SK-N-SH treated with all-trans-retinoic acid at 6 μM for 48 hours (cell line): ENCODE measurements at regions not wholly inside any gene's neighbourhood (a gene's known extent, or its start where the extent isn't known, plus 50 kb on each side); places are given as distances from the start of the nearest gene placed in this dataset.
"Not testable (repeated sequence)": the region's sequence is repeated elsewhere in the genome, so short reads cannot be mapped to it uniquely, and the experiment has no call there.

Experiments used
- ATAC-seq: fragments of 200-7000 bp; cut with Tn5 transposase; 3 replicates; pipeline ENCODE4 v1.9.1; 2020; ENCODE audit warnings: mild to moderate bottlenecking, moderate library complexity
- ARNTL ChIP-seq: fragments of 450-650 bp; formaldehyde crosslinking; IDR thresholded peaks from 2 replicates; pipeline ENCODE4 v1.5.0; 2020; ENCODE audit warnings: low read depth, mild to moderate bottlenecking, moderate library complexity, borderline replicate concordance
- BACH2 ChIP-seq: fragments of 250-450 bp; sonication (Bioruptor Pico); IDR thresholded peaks from 2 replicates; pipeline ENCODE4 v1.9.0; 2021; ENCODE audit warnings: mild to moderate bottlenecking, borderline replicate concordance
- CSDC2 ChIP-seq: fragments of 250-450 bp; sonication (Bioruptor Pico); IDR thresholded peaks from 2 replicates; pipeline ENCODE4 v1.5.0; 2020; ENCODE audit warnings: mild to moderate bottlenecking, moderate library complexity
- ESRRG ChIP-seq: fragments of 250-450 bp; sonication (Bioruptor Pico); IDR thresholded peaks from 2 replicates; pipeline ENCODE4 v1.6.1; 2021; ENCODE audit warnings: mild to moderate bottlenecking
- GLIS3 ChIP-seq: fragments of 250-450 bp; sonication (Bioruptor Pico); IDR thresholded peaks from 2 replicates; pipeline ENCODE4 v1.5.0; 2020; ENCODE audit warnings: mild to moderate bottlenecking, moderate library complexity
- ISL1 ChIP-seq: fragments of 250-450 bp; sonication (Bioruptor Pico); IDR thresholded peaks from 2 replicates; pipeline ENCODE4 v2.1.2; 2022; ENCODE audit warnings: mild to moderate bottlenecking, moderate library complexity
- OSR1 ChIP-seq: fragments of 250-450 bp; sonication (Bioruptor Pico); IDR thresholded peaks from 2 replicates; pipeline ENCODE4 v1.8.0; 2022; ENCODE audit warnings: moderate library complexity, mild to moderate bottlenecking, inconsistent platforms
- PPARA ChIP-seq: fragments of 250-450 bp; sonication (Bioruptor Pico); IDR thresholded peaks from 2 replicates; pipeline ENCODE4 v1.5.0; 2020; ENCODE audit warnings: mild to moderate bottlenecking, borderline replicate concordance
- RARB ChIP-seq: fragments of 250-450 bp; sonication (Bioruptor Pico); IDR thresholded peaks from 2 replicates; pipeline ENCODE4 v1.8.0; 2021; ENCODE audit warnings: mild to moderate bottlenecking, moderate library complexity
- SNAI2 ChIP-seq: fragments of 250-450 bp; sonication (Bioruptor Pico); IDR thresholded peaks from 2 replicates; pipeline ENCODE4 v1.5.0; 2020; ENCODE audit warnings: mild to moderate bottlenecking, moderate library complexity
- TCF4 ChIP-seq: fragments of 250-450 bp; sonication (Bioruptor Pico); IDR thresholded peaks from 2 replicates; pipeline ENCODE4 v1.8.0; 2021; ENCODE audit warnings: mild to moderate bottlenecking, moderate library complexity, borderline replicate concordance
- TOX ChIP-seq: fragments of 250-450 bp; sonication (Bioruptor Pico); IDR thresholded peaks from 2 replicates; pipeline ENCODE4 v1.8.0; 2021; ENCODE audit warnings: mild to moderate bottlenecking, moderate library complexity, borderline replicate concordance
- ZC3H10 ChIP-seq: fragments of 250-450 bp; sonication (Bioruptor Pico); IDR thresholded peaks from 2 replicates; pipeline ENCODE4 v1.5.1; 2021; ENCODE audit warnings: mild to moderate bottlenecking, moderate library complexity
- ZFP3 ChIP-seq: fragments of 250-450 bp; sonication (Bioruptor Pico); IDR thresholded peaks from 2 replicates; pipeline ENCODE4 v1.5.0; 2020; ENCODE audit warnings: mild to moderate bottlenecking, moderate library complexity
- ZFP30 ChIP-seq: fragments of 450-650 bp; formaldehyde crosslinking; IDR thresholded peaks from 2 replicates; pipeline ENCODE4 v1.5.0; 2022; ENCODE audit warnings: mild to moderate bottlenecking, moderate library complexity
- ZNF565 ChIP-seq: fragments of 450-650 bp; formaldehyde crosslinking; conservative IDR thresholded peaks from 2 replicates; pipeline ENCODE4 v1.5.0; 2020; ENCODE audit warnings: low read depth, mild to moderate bottlenecking, moderate library complexity
- ZNF70 ChIP-seq: fragments of 450-650 bp; formaldehyde crosslinking; IDR thresholded peaks from 2 replicates; pipeline ENCODE4 v1.5.0; 2020; ENCODE audit warnings: mild to moderate bottlenecking, moderate library complexity
- ZNF8 ChIP-seq: fragments of 450-650 bp; formaldehyde crosslinking; IDR thresholded peaks from 2 replicates; pipeline ENCODE4 v1.5.0; 2020; ENCODE audit warnings: mild to moderate bottlenecking, moderate library complexity
- TF ChIP-seq, protein P1 (sequence below): fragments of 250-450 bp; sonication (Bioruptor Pico); IDR thresholded peaks from 2 replicates; pipeline ENCODE4 v1.8.0; 2021; ENCODE audit warnings: low read depth, mild to moderate bottlenecking, moderate library complexity, borderline replicate concordance
- TF ChIP-seq, protein P2 (sequence below): fragments of 250-450 bp; sonication (Bioruptor Pico); IDR thresholded peaks from 2 replicates; pipeline ENCODE4 v1.5.0; 2020; ENCODE audit warnings: mild to moderate bottlenecking, moderate library complexity
- TF ChIP-seq, protein P3 (sequence below): fragments of 250-450 bp; sonication (Bioruptor Pico); IDR thresholded peaks from 2 replicates; pipeline ENCODE4 v1.5.1; 2021; ENCODE audit warnings: mild to moderate bottlenecking, moderate library complexity
- TF ChIP-seq, protein P4 (sequence below): fragments of 250-450 bp; sonication (Bioruptor Pico); IDR thresholded peaks from 2 replicates; pipeline ENCODE4 v1.5.1; 2020; ENCODE audit warnings: low read depth, mild to moderate bottlenecking, moderate library complexity
- TF ChIP-seq, protein P5 (sequence below): fragments of 250-450 bp; sonication (Bioruptor Pico); IDR thresholded peaks from 2 replicates; pipeline ENCODE4 v1.8.0; 2020; ENCODE audit warnings: mild to moderate bottlenecking, moderate library complexity, borderline replicate concordance

DNA sequence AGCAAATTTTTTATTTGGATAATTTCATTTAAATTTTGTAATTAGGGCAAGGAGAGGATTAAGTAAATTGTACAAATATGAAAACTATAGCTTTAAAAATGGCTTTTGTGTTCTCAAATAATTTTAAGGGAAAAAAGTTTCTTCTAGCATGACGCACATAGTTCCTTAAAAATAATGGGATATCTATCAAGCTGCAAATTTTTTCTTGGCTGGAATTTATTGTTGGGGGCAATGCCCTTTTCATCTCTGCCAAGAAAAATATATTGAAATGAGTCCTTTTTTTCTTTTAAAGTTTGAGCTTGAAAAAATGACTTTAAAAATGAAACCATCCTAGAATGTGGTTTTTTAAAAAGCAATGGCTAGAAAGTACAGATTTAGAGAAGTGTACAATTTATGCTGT, 154.4 kb upstream of the UGT8 start:
- TF ChIP-seq SNAI2 (no peak), RARB (CRISPR knock-in tag) (no peak), PPARA (CRISPR knock-in tag) (no peak), ARNTL (CRISPR knock-in tag) (no peak), ISL1 (no peak), ZFP30 (CRISPR knock-in tag) (no peak), TOX (CRISPR knock-in tag) (no peak), OSR1 (CRISPR knock-in tag) (no peak), ZNF70 (no peak), GLIS3 (CRISPR knock-in tag) (no peak), ZFP3 (CRISPR knock-in tag) (no peak), CSDC2 (CRISPR knock-in tag) (no peak), TCF4 (no peak), ZC3H10 (CRISPR knock-in tag) (no peak), ZNF8 (CRISPR knock-in tag) (no peak)
- TF ChIP-seq, protein P1, sequence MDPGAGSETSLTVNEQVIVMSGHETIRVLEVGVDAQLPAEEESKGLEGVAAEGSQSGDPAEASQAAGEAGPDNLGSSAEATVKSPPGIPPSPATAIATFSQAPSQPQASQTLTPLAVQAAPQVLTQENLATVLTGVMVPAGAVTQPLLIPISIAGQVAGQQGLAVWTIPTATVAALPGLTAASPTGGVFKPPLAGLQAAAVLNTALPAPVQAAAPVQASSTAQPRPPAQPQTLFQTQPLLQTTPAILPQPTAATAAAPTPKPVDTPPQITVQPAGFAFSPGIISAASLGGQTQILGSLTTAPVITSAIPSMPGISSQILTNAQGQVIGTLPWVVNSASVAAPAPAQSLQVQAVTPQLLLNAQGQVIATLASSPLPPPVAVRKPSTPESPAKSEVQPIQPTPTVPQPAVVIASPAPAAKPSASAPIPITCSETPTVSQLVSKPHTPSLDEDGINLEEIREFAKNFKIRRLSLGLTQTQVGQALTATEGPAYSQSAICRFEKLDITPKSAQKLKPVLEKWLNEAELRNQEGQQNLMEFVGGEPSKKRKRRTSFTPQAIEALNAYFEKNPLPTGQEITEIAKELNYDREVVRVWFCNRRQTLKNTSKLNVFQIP (CRISPR knock-in tag) = no peak
- TF ChIP-seq, protein P2, sequence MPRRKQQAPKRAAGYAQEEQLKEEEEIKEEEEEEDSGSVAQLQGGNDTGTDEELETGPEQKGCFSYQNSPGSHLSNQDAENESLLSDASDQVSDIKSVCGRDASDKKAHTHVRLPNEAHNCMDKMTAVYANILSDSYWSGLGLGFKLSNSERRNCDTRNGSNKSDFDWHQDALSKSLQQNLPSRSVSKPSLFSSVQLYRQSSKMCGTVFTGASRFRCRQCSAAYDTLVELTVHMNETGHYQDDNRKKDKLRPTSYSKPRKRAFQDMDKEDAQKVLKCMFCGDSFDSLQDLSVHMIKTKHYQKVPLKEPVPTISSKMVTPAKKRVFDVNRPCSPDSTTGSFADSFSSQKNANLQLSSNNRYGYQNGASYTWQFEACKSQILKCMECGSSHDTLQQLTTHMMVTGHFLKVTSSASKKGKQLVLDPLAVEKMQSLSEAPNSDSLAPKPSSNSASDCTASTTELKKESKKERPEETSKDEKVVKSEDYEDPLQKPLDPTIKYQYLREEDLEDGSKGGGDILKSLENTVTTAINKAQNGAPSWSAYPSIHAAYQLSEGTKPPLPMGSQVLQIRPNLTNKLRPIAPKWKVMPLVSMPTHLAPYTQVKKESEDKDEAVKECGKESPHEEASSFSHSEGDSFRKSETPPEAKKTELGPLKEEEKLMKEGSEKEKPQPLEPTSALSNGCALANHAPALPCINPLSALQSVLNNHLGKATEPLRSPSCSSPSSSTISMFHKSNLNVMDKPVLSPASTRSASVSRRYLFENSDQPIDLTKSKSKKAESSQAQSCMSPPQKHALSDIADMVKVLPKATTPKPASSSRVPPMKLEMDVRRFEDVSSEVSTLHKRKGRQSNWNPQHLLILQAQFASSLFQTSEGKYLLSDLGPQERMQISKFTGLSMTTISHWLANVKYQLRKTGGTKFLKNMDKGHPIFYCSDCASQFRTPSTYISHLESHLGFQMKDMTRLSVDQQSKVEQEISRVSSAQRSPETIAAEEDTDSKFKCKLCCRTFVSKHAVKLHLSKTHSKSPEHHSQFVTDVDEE (CRISPR knock-in tag) = no peak
- TF ChIP-seq, protein P3, sequence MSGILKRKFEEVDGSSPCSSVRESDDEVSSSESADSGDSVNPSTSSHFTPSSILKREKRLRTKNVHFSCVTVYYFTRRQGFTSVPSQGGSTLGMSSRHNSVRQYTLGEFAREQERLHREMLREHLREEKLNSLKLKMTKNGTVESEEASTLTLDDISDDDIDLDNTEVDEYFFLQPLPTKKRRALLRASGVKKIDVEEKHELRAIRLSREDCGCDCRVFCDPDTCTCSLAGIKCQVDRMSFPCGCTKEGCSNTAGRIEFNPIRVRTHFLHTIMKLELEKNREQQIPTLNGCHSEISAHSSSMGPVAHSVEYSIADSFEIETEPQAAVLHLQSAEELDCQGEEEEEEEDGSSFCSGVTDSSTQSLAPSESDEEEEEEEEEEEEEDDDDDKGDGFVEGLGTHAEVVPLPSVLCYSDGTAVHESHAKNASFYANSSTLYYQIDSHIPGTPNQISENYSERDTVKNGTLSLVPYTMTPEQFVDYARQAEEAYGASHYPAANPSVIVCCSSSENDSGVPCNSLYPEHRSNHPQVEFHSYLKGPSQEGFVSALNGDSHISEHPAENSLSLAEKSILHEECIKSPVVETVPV (CRISPR knock-in tag) = no peak
- no peak for ATAC-seq

DNA sequence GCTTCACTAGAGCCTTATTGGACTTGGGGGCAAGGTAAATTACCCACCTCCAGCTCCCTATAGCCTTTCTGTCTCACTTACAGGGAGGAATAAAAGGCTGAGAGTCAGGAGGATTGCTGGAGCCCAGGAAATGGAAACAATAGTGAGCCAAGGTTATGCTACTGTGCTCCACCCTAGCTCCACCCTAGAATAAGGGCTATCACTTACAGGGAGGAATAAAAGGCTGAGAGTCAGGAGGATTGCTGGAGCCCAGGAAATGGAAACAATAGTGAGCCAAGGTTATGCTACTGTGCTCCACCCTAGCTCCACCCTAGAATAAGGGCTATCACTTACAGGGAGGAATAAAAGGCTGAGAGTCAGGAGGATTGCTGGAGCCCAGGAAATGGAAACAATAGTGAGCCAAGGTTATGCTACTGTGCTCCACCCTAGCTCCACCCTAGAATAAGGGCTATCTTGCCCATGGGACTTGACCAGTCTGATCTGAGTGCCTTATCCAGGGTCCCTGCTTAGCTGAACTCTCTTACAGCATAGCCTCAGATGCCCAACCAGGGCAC, 150.6 kb upstream of the UGT8 start:
- ATAC-seq = not testable (repeated sequence)

DNA sequence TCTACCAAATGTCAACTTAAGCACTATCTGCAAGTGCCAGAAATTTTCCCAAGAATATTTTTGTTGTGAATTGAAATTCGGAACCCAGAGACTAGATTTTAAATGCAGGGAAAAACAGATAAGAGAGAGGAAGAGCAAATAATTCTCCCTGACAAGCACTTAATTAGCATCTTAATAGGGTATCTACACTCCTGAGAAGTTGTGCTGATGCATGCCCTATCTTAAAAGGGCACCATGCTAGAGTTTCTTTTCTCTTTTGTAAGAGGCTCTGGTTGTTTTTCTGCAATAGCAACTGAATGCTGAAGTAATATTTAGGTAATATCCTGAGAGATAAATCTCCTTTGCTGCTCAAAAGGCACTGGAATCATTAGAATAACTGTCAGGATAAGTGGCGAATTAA, 139.9 kb upstream of the UGT8 start:
- ATAC-seq = no peak
- no peak for TF ChIP-seq ZNF70
- TF ChIP-seq BACH2 = no peak
- no peak for TF ChIP-seq SNAI2
- TF ChIP-seq, protein P4, sequence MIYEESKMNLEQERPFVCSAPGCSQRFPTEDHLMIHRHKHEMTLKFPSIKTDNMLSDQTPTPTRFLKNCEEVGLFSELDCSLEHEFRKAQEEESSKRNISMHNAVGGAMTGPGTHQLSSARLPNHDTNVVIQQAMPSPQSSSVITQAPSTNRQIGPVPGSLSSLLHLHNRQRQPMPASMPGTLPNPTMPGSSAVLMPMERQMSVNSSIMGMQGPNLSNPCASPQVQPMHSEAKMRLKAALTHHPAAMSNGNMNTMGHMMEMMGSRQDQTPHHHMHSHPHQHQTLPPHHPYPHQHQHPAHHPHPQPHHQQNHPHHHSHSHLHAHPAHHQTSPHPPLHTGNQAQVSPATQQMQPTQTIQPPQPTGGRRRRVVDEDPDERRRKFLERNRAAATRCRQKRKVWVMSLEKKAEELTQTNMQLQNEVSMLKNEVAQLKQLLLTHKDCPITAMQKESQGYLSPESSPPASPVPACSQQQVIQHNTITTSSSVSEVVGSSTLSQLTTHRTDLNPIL (CRISPR knock-in tag) = no peak
- no peak for TF ChIP-seq RARB (CRISPR knock-in tag)
- no peak for TF ChIP-seq ZFP30 (CRISPR knock-in tag)
- TF ChIP-seq ARNTL (CRISPR knock-in tag) = no peak
- TF ChIP-seq ZFP3 (CRISPR knock-in tag) = no peak
- TF ChIP-seq, protein P2 (CRISPR knock-in tag) = no peak
- no peak for TF ChIP-seq TCF4
- no peak for TF ChIP-seq TOX (CRISPR knock-in tag)
- no peak for TF ChIP-seq ZNF8 (CRISPR knock-in tag)
- no peak for TF ChIP-seq ZC3H10 (CRISPR knock-in tag)
- TF ChIP-seq, protein P5, sequence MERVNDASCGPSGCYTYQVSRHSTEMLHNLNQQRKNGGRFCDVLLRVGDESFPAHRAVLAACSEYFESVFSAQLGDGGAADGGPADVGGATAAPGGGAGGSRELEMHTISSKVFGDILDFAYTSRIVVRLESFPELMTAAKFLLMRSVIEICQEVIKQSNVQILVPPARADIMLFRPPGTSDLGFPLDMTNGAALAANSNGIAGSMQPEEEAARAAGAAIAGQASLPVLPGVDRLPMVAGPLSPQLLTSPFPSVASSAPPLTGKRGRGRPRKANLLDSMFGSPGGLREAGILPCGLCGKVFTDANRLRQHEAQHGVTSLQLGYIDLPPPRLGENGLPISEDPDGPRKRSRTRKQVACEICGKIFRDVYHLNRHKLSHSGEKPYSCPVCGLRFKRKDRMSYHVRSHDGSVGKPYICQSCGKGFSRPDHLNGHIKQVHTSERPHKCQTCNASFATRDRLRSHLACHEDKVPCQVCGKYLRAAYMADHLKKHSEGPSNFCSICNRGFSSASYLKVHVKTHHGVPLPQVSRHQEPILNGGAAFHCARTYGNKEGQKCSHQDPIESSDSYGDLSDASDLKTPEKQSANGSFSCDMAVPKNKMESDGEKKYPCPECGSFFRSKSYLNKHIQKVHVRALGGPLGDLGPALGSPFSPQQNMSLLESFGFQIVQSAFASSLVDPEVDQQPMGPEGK = no peak
- TF ChIP-seq PPARA (CRISPR knock-in tag) = no peak
- no peak for TF ChIP-seq ZNF565 (CRISPR knock-in tag)
- no peak for TF ChIP-seq GLIS3 (CRISPR knock-in tag)
- TF ChIP-seq, protein P1 (CRISPR knock-in tag) = no peak
- TF ChIP-seq ISL1 = no peak
- no peak for TF ChIP-seq ESRRG (CRISPR knock-in tag)
